GM20431 (cell line): ENCODE measurements at regions not wholly inside any gene's neighbourhood (a gene's known extent, or its start where the extent isn't known, plus 50 kb on each side); places are given as distances from the start of the nearest gene placed in this dataset.
"Not testable (repeated sequence)": the region's sequence is repeated elsewhere in the genome, so short reads cannot be mapped to it uniquely, and the experiment has no call there.

Experiments
- in situ Hi-C: fragments of 300-500 bp; cut with MseI, MboI; formaldehyde crosslinking; loops from one replicate; pipeline ENCODE4 v1.15.0; 2020; ENCODE audit warnings: low sequenced_read_pairs; ENCODE audit not compliant: unreplicated experiment

- in situ Hi-C loops: not testable (repeated sequence)
Observed at GRCh38 chr17:22383772-22384460, 691.6 kb downstream of the KCNJ18 start.

- in situ Hi-C loops: not testable (repeated sequence)
Observed at GRCh38 chr17:22384461-22384800, 692.1 kb downstream of the KCNJ18 start.

GRCh38 chr17:22398446-22398845, 706.1 kb downstream of the KCNJ18 start:
- in situ Hi-C loops: not testable (repeated sequence)

DNA sequence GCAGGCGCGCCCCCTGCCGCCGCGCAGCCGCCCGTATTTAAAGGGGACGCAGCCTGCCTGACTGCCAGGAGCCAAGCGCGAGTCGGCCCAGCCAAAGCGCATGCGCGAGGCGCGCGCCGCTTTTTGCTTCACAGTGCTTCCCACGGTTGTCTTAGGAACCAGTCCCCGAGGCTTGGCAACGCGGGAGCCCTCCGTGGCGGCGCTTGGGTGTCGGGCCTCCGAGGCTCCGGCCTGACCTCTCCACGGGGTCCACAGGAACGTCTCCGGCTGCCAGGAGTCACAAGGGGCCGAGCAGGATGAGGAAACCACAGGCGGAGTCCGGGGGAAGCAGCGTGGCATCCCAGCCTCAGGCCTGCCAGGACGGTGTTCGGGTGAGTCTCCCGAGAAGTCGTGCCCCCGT, 706.7 kb downstream of the KCNJ18 start:
- in situ Hi-C loops: not testable (repeated sequence)

DNA sequence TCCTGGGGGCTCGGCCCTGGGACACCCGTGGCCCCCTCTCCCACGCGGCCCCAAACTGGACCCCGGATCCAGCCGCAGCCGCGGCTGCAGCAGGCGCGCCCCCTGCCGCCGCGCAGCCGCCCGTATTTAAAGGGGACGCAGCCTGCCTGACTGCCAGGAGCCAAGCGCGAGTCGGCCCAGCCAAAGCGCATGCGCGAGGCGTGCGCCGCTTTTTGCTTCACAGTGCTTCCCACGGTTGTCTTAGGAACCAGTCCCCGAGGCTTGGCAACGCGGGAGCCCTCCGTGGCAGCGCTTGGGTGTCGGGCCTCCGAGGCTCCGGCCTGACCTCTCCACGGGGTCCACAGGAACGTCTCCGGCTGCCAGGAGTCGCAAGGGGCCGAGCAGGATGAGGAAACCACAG, 712.8 kb downstream of the KCNJ18 start:
- in situ Hi-C loops: not testable (repeated sequence)

- in situ Hi-C loops: no loop called here
Observed at GRCh38 chr17:22409160-22409751, 716.9 kb downstream of the KCNJ18 start.

- in situ Hi-C loops: no loop called here
Observed at GRCh38 chr17:22410136-22410535, 717.8 kb downstream of the KCNJ18 start.

DNA sequence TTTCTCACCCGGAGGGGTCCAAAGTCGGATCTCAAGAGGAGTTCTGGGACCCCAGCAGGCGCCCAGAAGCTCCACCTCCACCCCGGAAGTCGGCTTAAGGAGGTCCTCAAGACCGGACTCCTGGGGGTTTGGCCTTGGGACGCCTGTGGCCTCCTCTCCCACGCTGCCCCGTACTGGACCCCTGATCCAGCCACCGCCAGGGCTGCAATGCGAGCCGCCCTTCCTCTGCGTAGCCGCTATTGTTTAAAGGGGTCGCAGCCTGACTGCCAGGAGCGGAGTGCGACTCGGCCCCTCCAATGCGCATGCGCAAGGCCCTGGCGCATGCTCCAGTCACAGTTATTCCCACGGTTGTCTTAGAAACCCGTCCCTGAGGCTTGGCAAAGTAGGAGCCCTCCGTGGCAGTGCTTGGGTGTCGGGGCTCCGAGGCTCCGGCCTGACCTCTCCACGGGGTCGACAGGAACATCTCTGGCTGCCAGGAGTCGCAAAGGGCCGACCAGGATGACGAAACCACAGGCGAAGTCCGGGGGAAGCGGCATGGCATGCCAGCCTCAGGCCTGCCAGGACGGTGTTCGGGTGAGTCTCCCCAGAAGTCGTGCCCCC, 719.0 kb downstream of the KCNJ18 start:
- in situ Hi-C loops: no loop called here

- in situ Hi-C loops: loop anchor here (25.0 kb wide), 2 partner anchors 102 to 123 kb away; no protein-coding TSS in a partner anchor
Observed at GRCh38 chr17:22435231-22435974, 743.1 kb downstream of the KCNJ18 start.

- in situ Hi-C loops: loop anchor here (25.0 kb wide), 2 partner anchors 96 to 129 kb away; no protein-coding TSS in a partner anchor
Observed at GRCh38 chr17:22441776-22442175, 749.5 kb downstream of the KCNJ18 start.

- in situ Hi-C loops: loop anchor here (25.0 kb wide), 2 partner anchors 94 to 131 kb away; no protein-coding TSS in a partner anchor
Observed at GRCh38 chr17:22443061-22443460, 750.7 kb downstream of the KCNJ18 start.

DNA sequence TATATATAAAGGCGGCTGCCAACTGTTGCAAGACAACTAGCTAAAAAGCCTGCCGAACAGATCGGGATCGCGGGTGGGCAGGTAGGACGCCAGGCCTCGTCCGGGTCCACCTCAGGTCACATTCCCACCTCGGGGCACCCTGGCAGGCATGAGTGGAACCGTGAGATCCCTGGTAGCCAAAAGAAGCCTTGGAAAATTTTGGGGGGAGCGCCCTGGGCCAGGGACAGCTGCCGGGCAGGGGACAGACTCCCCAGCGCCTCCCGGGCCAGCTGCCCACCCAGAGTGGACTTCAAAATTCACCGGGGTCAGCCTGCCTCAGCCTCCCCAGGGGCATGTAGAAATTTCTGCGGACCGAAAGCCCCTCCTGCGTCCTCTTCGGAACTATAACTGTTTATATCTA, 760.9 kb downstream of the KCNJ18 start:
- in situ Hi-C loops: no loop called here

GRCh38 chr17:22454070-22454999, 762.0 kb downstream of the KCNJ18 start:
- in situ Hi-C loops: no loop called here

GRCh38 chr17:22459331-22459952, 767.1 kb downstream of the KCNJ18 start:
- in situ Hi-C loops: no loop called here

- in situ Hi-C loops: no loop called here
Observed at GRCh38 chr17:22459953-22460350, 767.6 kb downstream of the KCNJ18 start.

DNA sequence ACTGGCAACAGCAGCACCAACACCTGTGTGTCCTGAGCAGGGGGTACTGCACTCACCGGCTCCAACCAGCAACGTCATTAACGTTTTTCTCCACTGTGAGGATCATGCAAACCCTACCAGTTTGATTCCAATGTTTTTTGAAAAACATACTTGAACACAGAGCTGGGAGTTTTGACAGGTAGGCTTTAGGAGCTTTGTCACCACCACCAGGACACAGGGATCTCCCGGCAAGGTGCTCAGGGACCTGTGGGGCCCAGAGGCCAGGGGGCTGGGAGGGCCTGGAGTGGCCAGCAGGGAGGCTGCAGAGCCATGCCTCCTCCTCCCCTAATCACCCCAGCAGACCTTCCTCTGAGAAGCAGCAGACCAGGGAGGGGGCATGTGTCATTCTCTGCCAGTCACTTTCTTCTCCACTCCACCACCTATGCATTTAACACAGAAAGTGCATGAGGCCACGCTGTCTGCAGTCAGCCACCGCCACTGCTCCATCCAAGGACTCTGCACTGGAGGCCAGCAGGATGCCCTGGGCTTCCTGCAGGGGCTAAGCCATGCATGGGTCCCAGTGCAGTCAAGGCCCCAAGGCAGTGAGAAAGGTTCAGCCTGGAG, 768.2 kb downstream of the KCNJ18 start:
- in situ Hi-C loops: no loop called here

DNA sequence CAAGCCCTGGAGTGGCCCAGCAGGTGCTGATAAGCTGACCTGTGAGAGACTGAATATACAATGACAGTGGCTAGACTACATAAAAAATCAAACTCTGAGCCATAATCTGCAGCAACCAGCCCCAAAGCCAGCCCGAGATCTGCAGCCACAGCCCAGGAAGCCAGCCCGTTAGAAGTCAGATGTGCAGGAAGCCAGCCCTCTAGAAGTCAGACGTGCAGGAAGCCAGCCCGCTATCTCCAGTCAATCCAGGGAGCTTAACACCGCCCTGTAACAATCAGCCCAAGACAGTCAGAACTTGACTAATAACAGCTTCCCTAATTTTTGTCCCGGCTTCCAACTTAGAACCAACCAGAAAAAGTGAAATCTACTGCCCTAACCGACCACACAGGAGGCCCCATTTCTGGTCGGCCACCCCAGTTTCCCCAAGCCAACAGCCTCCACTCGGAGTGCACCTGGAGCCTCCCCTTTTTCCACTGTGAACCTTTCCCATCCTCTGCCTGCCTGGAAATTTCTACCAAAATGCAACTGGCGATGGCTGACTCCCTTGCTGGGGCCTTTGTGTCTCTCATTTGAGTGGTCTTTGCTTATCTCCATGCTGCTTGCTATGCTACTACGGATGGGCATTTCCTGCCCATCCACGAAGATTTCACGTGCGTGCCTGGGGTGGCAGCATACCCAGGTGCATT, 769.3 kb downstream of the KCNJ18 start:
- in situ Hi-C loops: no loop called here

- in situ Hi-C loops: no loop called here
Observed at GRCh38 chr17:22462461-22462860, 770.1 kb downstream of the KCNJ18 start.
